Tibial artery (tissue), 4 donors: ENCODE measurements at regions not wholly inside any gene's neighbourhood (a gene's known extent, or its start where the extent isn't known, plus 50 kb on each side); places are given as distances from the start of the nearest gene placed in this dataset.

Source experiments
- DNase-seq, 2 donors: peaks; one replicate each; pipeline ENCODE4 v3.0.0-alpha.2; 2019
- H3K27ac ChIP-seq, 2 donors: fragments of 200-600 bp; sonication (generic) in 1 of 2; 1 replicate in 1 of 2; 2 replicates in 1 of 2; pipeline ENCODE4 v1.5.1; 2018 to 2019; ENCODE audit warnings: mild to moderate bottlenecking in 1 of 2
- H3K27me3 ChIP-seq, 2 donors: fragments of 200-600 bp; sonication (generic) in 1 of 2; one replicate each; pipeline versions ENCODE4 v1.5.1 to v1.6.0; 2016 to 2019
- H3K36me3 ChIP-seq, 3 donors: fragments of 200-600 bp; sonication (generic) in 2 of 3; one replicate each; pipeline ENCODE4 v1.5.1; 2016 to 2019; ENCODE audit warnings: mild to moderate bottlenecking in 2 of 3
- H3K4me1 ChIP-seq, 4 donors: fragments of 200-600 bp; sonication (generic) in 2 of 4; 1 replicate in 3 of 4; 2 replicates in 1 of 4; pipeline ENCODE4 v1.5.1; 2016 to 2019
- H3K4me3 ChIP-seq, 2 donors: fragments of 200-600 bp; sonication (generic) in 1 of 2; 1 replicate in 1 of 2; 2 replicates in 1 of 2; pipeline ENCODE4 v1.5.1; 2018 to 2019; ENCODE audit warnings: mild to moderate bottlenecking in 2 of 2
- H3K9me3 ChIP-seq, 3 donors: fragments of 200-600 bp; sonication (generic) in 1 of 3; one replicate each; pipeline ENCODE4 v1.5.1; 2016 to 2019
- intact Hi-C: fragments of 100-400 bp; cut with DNase I; formaldehyde crosslinking; loops from one replicate; pipeline ENCODE4 v1.15.0; 2023; ENCODE audit warnings: low total_unique reads
- TF ChIP-seq, protein P1 (sequence below), 2 experiments: fragments of 200-600 bp in 1 of 2; fragments of 450-650 bp in 1 of 2; IDR thresholded peaks; one replicate each; pipeline ENCODE4 v1.5.1; 2017 to 2019; ENCODE audit warnings: antibody characterized with exemption in 2 of 2, mild to moderate bottlenecking in 1 of 2, moderate library complexity in 1 of 2

DNA sequence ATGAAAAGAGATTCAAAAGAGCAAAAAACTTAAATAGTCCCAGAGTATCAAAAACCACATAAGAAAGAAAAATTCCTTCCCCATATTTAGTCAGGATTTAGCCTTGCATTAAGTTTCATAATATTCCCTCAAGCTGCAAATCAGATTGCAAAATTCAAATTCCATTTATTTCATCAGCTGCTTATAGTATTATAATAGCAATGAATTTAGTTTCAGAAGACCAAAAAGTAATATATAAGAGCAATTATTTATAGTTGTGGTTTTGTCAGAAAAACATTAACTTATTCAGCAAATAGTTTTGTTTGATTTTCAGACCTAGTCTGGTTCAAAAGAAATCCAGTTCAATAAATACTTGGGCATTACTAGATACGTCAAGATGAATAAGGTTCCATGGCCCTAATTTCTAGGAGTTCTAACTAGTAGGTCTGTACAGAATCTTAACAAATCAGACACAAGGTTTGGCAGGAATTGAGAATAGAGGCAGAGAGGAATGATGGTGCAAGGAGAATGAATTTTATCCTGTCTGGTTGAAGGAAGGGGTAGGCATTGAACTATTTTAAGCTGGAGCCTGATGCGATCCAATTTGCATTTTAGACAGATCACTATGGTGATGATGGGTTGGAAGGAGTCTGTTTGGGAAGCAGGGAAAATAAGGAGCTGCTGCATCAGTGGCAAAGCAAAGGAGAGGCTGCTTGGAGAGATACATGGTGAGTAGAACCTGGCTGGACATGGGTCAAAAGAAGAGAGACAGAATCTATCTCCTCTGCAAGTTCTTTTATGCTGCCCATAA lies 163.9 kb upstream of the STXBP5 start:
- intact Hi-C loops = no loop called here
- H3K27me3 ChIP-seq = no peaks in the 10 kb centered on the region
- TF ChIP-seq, protein P1, sequence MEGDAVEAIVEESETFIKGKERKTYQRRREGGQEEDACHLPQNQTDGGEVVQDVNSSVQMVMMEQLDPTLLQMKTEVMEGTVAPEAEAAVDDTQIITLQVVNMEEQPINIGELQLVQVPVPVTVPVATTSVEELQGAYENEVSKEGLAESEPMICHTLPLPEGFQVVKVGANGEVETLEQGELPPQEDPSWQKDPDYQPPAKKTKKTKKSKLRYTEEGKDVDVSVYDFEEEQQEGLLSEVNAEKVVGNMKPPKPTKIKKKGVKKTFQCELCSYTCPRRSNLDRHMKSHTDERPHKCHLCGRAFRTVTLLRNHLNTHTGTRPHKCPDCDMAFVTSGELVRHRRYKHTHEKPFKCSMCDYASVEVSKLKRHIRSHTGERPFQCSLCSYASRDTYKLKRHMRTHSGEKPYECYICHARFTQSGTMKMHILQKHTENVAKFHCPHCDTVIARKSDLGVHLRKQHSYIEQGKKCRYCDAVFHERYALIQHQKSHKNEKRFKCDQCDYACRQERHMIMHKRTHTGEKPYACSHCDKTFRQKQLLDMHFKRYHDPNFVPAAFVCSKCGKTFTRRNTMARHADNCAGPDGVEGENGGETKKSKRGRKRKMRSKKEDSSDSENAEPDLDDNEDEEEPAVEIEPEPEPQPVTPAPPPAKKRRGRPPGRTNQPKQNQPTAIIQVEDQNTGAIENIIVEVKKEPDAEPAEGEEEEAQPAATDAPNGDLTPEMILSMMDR (IDR thresholded peaks at IDR 0.05) = no peak
- peaks cover 0 to 9% (median 0%) of the 10 kb centered on the region in 3 donors for H3K9me3 ChIP-seq
- no peaks in the 10 kb centered on the region for H3K36me3 ChIP-seq
- H3K27ac ChIP-seq = no peak overlapping the region
- H3K4me3 ChIP-seq = no peak overlapping the region
- DNase-seq = no peak
- no peaks in the 10 kb centered on the region for H3K4me1 ChIP-seq

DNA sequence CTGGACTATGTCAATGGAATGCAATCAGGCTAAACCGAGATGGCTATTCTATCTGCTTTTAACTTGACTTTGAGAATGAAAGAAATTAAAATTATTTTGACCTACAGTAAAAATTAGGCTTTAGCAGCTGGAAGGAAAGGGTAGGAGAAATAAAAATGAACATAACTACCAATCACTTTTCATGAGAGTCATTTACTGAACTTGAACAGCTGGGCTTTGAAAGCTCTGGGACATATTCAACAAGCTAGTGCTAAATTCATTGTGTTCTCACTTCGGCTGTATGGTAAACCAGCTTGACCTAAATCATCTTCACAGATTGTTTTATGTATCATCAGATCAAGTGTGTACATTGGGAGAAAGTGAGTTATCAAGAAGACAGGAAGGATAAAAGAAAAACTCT lies 161.5 kb upstream of the STXBP5 start:
- TF ChIP-seq, protein P1 (IDR thresholded peaks at IDR 0.05) = no peak
- Histone ChIP-seq H3K27me3 (no peaks in the 10 kb centered on the region), H3K9me3 (peaks cover 0 to 9% (median 0%) of the 10 kb centered on the region in 3 donors), H3K27ac (no peak overlapping the region), H3K4me3 (no peak overlapping the region), H3K4me1 (no peaks in the 10 kb centered on the region), H3K36me3 (no peaks in the 10 kb centered on the region)
- intact Hi-C loops = no loop called here
- no peak for DNase-seq

DNA sequence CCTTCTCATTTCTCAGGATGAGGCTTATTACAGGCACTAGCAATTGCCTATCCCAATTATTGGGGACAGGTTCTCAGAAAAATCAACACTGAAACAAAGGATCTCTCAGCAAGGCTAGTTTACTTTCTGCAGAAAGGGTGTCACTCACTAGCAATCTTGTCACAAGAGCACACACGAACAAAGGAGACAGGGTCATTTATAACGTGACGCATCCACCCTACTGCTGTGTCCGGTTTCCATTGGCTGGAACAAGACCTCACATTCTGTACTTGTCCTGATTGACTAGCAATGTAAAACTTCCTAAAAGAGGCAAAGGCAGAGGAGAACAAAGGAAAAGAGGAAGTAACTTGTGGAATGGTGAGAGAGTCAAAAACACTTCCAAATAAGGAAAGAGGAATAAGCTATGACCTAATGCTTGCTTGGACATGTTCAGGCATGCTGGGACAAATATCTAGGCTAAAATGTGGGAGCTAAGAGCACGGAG lies 160.2 kb upstream of the STXBP5 start:
- TF ChIP-seq, protein P1 (IDR thresholded peaks at IDR 0.05) = no peak
- Histone ChIP-seq H3K27me3 (no peaks in the 10 kb centered on the region), H3K36me3 (no peaks in the 10 kb centered on the region), H3K9me3 (peaks cover 0 to 9% (median 0%) of the 10 kb centered on the region in 3 donors), H3K27ac (no peak overlapping the region), H3K4me3 (no peak overlapping the region), H3K4me1 (no peaks in the 10 kb centered on the region)
- intact Hi-C loops = no loop called here
- DNase-seq = no peak

DNA sequence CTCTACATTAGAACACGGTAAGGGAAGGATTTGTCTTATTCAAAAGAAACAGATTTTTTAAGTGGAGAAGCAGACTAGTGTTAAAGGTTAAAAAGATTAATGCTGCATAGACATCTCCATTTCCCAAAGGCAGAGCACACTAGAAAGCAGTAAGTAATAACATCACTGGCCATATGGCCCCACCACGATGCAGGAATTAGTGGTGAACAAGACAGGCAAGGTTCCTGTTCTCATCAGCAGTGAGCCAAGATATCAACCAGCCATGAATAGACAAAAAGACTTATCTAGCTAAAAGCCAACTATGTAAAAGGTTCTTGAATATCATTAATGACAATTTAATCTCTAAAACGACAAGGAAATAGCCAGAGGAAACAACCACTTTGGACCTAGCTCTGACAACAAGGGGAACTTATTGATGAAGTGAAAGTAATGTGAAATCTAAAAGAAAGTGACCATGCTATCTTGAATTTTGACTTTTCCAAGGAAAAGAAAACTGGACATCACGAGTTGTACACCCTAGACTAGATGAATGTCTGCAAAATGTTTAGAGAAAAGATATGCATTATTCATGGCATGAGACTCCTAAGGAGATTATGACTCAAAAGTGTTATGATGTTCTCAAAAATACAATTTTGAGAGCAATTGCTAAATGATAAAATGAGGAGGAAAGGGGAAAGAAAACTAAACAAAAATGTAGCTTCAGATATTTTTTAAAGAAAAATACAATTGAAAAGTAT lies 157.9 kb upstream of the STXBP5 start:
- Histone ChIP-seq H3K36me3 (no peaks in the 10 kb centered on the region), H3K27ac (no peak overlapping the region), H3K9me3 (peaks cover 0 to 9% (median 0%) of the 10 kb centered on the region in 3 donors), H3K27me3 (no peaks in the 10 kb centered on the region), H3K4me3 (no peak overlapping the region), H3K4me1 (no peaks in the 10 kb centered on the region)
- TF ChIP-seq, protein P1 (IDR thresholded peaks at IDR 0.05) = no peak
- intact Hi-C loops = no loop called here
- no peak for DNase-seq

DNA sequence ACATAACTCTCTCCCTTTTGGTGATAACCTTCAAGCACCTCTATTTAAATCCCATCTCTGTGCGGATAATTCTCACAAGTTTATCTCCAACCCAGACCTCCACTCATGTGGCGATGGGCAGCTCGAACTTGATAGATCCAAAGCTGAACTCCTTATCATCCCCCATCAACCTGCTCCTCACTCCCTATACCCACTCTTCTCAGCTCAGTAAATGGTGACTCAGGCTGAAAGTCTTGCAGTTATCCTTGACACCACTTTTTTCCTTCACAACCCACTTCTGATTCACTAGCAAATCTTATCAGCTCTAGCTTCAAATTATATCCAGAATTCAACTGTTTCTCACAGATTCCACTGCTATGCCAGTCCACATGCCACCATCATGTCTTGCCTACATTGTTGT lies 155.3 kb upstream of the STXBP5 start:
- DNase-seq = no peak
- no peak overlapping the region for H3K4me3 ChIP-seq
- no peaks in the 10 kb centered on the region for H3K9me3 ChIP-seq
- H3K36me3 ChIP-seq = no peaks in the 10 kb centered on the region
- H3K4me1 ChIP-seq = no peaks in the 10 kb centered on the region
- intact Hi-C loops = no loop called here
- TF ChIP-seq, protein P1 (IDR thresholded peaks at IDR 0.05) = no peak
- H3K27ac ChIP-seq = no peak overlapping the region
- H3K27me3 ChIP-seq = no peaks in the 10 kb centered on the region
